ENCODE measurements at regions not wholly inside any gene's neighbourhood (a gene's known extent, or its start where the extent isn't known, plus 50 kb on each side); places are given as distances from the start of the nearest gene placed in this dataset.
A peak's percentile ranks its signal among the peaks of the same experiment; 100 is the strongest.

GRCh38 chr2:180122874-180123273 lies 115.8 kb upstream of the CWC22 start:
- DNase-seq (ENCODE audit: low read depth in 3 of 3, low spot score in 2 of 3) = no peak

- DNase-seq (ENCODE audit: low read depth in 3 of 3, low spot score in 2 of 3) = no peak
These were observed 108.6 kb upstream of the CWC22 start for GRCh38 chr2:180115675-180116074.

- DNase-seq (ENCODE audit: low read depth in 3 of 3, low spot score in 2 of 3) = no peak
These were observed 108.2 kb upstream of the CWC22 start for GRCh38 chr2:180115269-180115668.

GRCh38 chr2:180111901-180112300 lies 104.8 kb upstream of the CWC22 start:
- no peak for DNase-seq (ENCODE audit: low read depth in 3 of 3, low spot score in 2 of 3)

GRCh38 chr2:180110469-180110868 lies 103.4 kb upstream of the CWC22 start:
- no peak for DNase-seq (ENCODE audit: low read depth in 3 of 3, low spot score in 2 of 3)

- DNase-seq (ENCODE audit: low read depth in 3 of 3, low spot score in 2 of 3) = no peak
These were observed 94.7 kb upstream of the CWC22 start for GRCh38 chr2:180101846-180102245.

- no peak for DNase-seq (ENCODE audit: low read depth in 3 of 3, low spot score in 2 of 3)
These were observed 92.2 kb upstream of the CWC22 start for GRCh38 chr2:180099308-180099707.

- no peak for DNase-seq (ENCODE audit: low read depth in 3 of 3, low spot score in 2 of 3)
These were observed 78.0 kb upstream of the CWC22 start for GRCh38 chr2:180085144-180085543.

- DNase-seq (ENCODE audit: low read depth in 3 of 3, low spot score in 2 of 3) = peak in 1 of 3 donors; percentile 12
These were observed 70.3 kb upstream of the CWC22 start for GRCh38 chr2:180077295-180077906.

- no peak for DNase-seq (ENCODE audit: low read depth in 3 of 3, low spot score in 2 of 3)
These were observed 68.8 kb upstream of the CWC22 start for GRCh38 chr2:180075870-180076269.

- no peak for DNase-seq (ENCODE audit: low read depth in 3 of 3, low spot score in 2 of 3)
These were observed 64.7 kb upstream of the CWC22 start for GRCh38 chr2:180071797-180072196.

GRCh38 chr2:180063494-180064092 lies 56.5 kb upstream of the CWC22 start:
- DNase-seq (ENCODE audit: low read depth in 3 of 3, low spot score in 2 of 3) = no peak

GRCh38 chr2:180062178-180062577 lies 55.1 kb upstream of the CWC22 start:
- DNase-seq (ENCODE audit: low read depth in 3 of 3, low spot score in 2 of 3) = no peak

- no peak for DNase-seq (ENCODE audit: low read depth in 3 of 3, low spot score in 2 of 3)
These were observed 54.4 kb upstream of the CWC22 start for GRCh38 chr2:180061546-180061945.

- no peak for DNase-seq (ENCODE audit: low read depth in 3 of 3, low spot score in 2 of 3)
These were observed 54.0 kb upstream of the CWC22 start for GRCh38 chr2:180061085-180061484.

- no peak for DNase-seq (ENCODE audit: low read depth in 3 of 3, low spot score in 2 of 3)
These were observed 51.9 kb upstream of the CWC22 start for GRCh38 chr2:180058993-180059392.

GRCh38 chr2:180057706-180058412 lies 50.8 kb upstream of the CWC22 start:
- DNase-seq (ENCODE audit: low read depth in 3 of 3, low spot score in 2 of 3) = no peak

Data from right renal cortex interstitium (tissue), 3 donors.